ENCODE measurements at regions not wholly inside any gene's neighbourhood (a gene's known extent, or its start where the extent isn't known, plus 50 kb on each side); places are given as distances from the start of the nearest gene placed in this dataset.

DNA sequence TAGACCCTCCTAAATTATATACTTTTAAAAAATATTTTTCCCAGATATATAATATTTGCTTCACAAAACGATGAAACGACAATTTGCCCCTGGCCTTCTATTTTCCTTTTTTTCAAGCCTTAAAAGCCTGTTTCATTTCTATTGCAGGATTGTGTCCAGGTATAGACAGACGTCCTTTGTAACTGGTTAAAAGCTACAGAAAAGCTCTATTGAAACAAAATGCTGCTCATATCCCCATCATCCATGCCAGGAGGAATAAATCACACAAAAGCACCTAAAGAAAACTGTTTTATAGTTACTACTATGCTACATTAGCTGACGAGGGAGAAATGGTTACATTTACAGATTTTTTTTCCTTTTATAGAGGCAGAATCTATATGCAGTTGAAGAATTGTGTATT is 765.1 kb downstream of the DIAPH3 start:
- no peak for TF ChIP-seq EZH2 (IDR thresholded peaks at IDR 0.05; ENCODE audit: borderline replicate concordance)
- TF ChIP-seq, protein P1, sequence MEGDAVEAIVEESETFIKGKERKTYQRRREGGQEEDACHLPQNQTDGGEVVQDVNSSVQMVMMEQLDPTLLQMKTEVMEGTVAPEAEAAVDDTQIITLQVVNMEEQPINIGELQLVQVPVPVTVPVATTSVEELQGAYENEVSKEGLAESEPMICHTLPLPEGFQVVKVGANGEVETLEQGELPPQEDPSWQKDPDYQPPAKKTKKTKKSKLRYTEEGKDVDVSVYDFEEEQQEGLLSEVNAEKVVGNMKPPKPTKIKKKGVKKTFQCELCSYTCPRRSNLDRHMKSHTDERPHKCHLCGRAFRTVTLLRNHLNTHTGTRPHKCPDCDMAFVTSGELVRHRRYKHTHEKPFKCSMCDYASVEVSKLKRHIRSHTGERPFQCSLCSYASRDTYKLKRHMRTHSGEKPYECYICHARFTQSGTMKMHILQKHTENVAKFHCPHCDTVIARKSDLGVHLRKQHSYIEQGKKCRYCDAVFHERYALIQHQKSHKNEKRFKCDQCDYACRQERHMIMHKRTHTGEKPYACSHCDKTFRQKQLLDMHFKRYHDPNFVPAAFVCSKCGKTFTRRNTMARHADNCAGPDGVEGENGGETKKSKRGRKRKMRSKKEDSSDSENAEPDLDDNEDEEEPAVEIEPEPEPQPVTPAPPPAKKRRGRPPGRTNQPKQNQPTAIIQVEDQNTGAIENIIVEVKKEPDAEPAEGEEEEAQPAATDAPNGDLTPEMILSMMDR (IDR thresholded peaks at IDR 0.05; ENCODE audit: poor library complexity): no peak
- no peak for TF ChIP-seq EZH2phosphoT487 (IDR thresholded peaks at IDR 0.05; ENCODE audit: low read depth, severe bottlenecking, unreplicated experiment)

All from hepatocyte (in vitro differentiated cells).